ENCODE measurements at regions not wholly inside any gene's neighbourhood (a gene's known extent, or its start where the extent isn't known, plus 50 kb on each side); places are given as distances from the start of the nearest gene placed in this dataset.

- TF ChIP-seq CTCF (IDR thresholded peaks at IDR 0.05) (no peak), POLR2A (IDR thresholded peaks at IDR 0.05) (no peak)
These were observed 297.0 kb upstream of the PCDH20 start for GRCh38 chr13:61712621-61713020.

All from ovary (tissue), 3 donors.